Middle frontal gyrus (tissue), 1 donor: ENCODE measurements at regions not wholly inside any gene's neighbourhood (a gene's known extent, or its start where the extent isn't known, plus 50 kb on each side); places are given as distances from the start of the nearest gene placed in this dataset.
"Not testable (repeated sequence)": the region's sequence is repeated elsewhere in the genome, so short reads cannot be mapped to it uniquely, and the experiment has no call there.

ENCODE experiments used
- DNase-seq: peaks from one replicate; pipeline ENCODE4 v3.0.0-alpha.2; 2015; ENCODE audit warnings: low spot score; ENCODE audit errors: extremely low spot score

DNA sequence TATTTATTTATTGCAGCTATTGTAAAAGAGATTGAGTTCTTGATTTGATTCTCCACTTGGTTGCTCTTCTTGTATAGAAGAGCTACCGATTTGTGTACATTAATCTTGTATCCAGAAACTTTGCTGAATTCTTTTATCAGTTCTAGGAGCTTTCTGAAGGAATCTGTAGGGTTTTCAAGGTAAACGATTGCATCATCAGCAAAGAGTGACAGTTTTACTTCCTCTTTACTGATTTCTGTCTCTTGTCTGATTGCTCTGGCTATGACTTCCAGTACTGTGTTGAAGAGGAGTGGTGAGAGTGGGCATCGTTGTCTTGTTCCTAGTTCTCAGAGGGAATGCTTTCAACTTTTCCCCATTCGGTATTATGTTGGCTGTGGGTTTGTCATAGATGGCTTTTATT lies 103.1 kb downstream of the CAPZA3 start:
- not testable (repeated sequence) for DNase-seq

DNA sequence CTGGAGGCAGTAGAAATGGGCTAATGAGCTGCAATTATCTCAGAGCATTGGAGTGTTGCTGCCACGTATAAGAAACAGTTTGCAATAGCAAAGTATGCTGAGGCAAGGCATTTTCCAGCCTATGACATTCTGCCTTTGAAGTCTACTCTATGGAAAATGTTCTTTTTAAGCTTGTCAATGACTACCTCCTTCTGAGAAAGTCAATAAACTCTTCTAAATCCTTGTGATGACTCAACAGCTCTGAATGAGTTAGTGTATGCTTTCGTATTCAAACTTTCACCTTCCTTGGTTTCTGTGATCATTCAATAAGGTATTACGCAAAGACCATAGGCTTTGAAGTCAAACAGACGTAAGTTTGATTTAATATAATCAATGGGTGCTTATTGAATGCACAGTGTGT lies 111.2 kb downstream of the CAPZA3 start:
- no peak for DNase-seq

DNA sequence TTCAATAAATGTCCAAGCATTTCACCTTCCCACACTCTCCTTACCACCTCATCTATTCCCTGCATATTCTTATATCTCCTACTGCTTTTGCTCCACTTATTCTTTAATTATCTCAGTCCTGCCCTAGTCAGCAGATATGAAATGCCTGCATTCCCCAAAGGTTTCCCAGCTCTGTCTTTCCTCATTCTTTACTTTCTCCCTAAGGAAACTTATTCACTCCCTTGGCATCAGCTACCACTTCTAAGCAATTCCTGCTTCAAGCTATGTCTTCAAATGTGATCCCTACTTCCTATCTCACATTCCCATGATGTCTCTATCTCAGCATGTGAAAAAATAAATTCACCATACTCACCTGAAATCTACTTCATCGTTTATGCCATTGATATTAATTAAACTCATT lies 111.8 kb downstream of the CAPZA3 start:
- DNase-seq: no peak

DNA sequence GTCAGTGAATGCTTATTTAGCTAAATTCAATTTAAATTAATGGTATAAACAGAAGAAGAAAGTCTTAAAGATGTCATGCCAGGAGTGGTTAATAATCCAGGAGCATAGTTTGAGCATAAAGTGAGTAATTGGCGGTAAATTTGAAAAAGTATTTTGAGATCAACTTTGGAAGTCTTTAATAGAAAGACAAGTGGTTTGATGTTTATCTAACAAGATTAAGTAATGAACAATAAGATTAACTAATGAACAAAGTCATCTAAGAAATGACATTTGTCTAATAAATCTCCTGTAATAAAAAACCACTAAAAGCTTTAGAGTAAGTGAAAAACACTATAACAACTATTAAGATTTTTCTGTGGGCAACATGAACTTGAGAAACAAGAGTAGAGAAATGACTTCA lies 112.8 kb downstream of the CAPZA3 start:
- no peak for DNase-seq

DNA sequence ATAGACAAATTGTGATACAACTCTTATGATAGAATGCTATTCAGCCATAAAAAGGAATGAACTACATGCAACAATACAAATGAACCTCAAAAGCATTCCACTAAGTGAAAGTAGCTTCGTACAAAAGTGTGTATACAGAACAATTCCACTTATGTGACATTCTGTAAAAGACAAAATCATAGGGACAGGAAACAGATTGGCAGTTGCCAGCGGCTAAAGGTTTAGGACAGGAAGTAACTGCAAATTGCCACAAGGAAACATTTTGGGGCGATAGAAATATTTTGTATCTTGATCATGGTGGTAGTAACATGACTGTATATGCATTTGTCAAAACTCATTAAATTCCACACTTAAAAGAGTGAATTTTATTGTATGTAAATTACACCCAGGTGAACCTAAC lies 113.4 kb downstream of the CAPZA3 start:
- DNase-seq: no peak

DNA sequence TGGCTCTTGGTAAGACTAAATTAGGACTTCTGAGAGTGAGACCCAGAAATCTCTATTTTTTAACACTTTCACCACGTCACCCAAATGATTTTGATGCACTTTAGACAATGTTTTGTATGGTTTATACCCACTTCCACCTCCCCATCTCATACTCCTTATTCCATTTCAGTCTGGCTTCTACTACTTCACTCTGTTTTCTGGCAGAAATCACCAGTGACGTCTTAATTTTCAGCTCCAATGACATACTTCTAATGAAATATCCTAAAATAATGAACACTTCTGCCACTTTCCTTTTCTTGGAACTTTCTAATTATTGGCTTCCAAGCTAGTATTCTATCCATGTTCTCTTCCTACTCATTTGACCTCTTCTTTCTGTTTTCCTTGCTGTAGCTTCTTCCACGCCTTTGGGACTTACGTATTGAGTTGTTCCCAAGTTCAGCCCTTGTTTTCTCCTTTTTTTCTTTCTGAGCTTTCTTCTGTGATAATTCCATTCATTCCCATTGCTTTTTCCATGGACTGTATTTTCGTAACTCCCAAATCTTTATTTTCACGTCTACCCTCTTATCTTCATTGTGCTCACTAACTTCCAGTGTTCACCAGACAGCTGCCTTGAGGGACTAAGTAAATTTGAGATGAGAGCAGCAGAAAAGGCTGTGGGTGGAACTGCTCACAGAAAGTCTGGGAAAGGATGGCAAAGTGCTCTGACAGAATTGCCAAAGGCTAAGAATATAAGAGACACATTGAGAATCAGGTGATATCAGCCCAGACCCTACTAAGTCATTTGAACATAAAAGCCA lies 115.8 kb downstream of the CAPZA3 start:
- no peak for DNase-seq

DNA sequence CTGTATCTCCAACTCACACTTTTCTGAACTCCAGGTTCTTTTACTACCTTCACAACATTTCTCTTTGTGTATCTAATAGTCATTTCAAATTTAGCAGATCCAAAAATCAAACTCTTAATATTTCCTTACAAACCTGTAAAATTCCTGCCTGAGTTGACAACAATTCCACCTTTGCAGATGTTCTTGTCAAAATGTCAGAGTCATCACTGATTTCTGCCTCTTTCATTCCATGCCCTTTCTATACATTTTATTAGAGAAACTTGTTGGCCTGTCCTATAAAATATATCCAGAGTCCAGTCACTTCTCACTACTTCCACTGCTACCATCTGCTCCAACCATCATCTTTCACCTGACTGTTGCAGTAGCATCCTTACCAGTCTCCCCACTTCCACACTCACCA lies 119.7 kb downstream of the CAPZA3 start:
- no peak for DNase-seq

DNA sequence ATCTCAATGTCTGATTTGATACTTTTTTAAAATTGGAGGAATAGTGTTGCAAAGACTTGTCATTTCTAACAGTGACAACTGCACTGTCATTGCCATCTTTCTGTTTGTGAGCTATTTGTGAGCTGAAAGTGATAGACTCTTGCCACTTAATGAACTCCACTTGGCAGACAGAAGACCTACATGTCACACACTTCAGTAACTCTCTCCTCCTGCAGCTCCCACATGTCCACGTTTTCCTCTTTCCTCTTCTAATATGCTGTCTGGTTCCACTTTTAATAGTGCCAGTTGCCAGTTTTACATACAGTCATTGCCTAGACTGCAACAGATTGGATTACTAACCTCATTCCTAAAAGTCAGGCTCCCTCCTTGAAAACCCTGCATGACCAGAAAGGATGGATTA lies 121.5 kb downstream of the CAPZA3 start:
- no peak for DNase-seq

DNA sequence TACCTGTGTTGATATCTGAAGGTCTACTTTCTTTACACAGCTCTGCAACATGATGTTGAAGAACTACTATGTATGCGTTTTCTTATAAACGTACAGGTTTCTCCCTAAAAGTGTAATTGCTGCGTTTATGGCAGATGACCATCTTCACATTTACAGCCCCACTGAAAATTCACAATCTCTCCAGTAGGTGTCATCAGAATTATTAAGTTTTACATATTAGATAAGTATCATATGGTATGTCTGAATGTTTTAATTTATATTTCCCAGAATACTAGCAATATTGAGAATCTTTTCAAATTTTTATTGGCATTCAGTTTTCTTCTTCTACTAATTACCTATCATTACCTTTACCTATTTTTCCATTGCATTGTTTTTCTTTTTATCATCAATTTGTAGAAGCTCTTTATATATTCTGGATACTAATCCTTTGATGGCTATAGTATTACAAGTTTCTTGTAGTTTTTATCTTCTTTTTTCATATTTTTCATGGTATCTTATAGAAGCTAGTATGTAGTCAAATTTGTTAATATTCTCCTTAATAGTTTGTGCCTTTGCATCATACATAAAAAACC lies 123.5 kb downstream of the CAPZA3 start:
- DNase-seq: no peak

DNA sequence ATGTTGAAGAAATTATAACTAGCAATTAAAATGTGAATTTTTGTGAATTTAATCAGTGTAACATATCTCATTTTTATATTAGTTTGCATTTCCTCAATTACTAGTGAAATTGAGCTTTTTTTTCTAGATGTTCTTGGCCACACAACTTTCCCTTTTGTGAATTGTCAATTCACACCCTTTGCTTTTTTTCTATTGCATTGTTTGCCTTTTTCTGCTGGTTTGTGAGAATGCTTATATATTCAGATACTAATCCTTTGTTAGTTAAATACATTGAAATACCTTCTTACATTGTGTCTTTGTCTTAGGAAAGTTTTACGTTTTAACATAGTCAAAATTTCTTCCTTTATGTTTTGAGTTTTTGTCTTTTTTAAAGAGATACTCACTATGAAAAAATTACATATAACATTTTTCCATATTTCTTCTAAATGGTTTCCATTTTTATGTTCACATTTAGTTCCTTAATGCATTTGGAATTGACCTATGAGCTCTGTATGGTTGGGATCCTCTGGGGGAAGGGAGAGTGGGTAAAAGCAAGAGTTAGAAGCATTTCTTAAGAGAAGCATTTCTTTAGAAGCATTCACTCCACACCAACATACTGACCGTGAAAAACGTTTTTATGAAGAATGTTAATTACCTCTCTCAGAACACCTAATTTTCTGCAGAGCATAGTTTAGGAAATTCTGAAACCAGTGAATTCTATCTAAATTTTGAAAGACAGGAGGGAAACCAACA lies 126.0 kb downstream of the CAPZA3 start:
- DNase-seq: no peak

DNA sequence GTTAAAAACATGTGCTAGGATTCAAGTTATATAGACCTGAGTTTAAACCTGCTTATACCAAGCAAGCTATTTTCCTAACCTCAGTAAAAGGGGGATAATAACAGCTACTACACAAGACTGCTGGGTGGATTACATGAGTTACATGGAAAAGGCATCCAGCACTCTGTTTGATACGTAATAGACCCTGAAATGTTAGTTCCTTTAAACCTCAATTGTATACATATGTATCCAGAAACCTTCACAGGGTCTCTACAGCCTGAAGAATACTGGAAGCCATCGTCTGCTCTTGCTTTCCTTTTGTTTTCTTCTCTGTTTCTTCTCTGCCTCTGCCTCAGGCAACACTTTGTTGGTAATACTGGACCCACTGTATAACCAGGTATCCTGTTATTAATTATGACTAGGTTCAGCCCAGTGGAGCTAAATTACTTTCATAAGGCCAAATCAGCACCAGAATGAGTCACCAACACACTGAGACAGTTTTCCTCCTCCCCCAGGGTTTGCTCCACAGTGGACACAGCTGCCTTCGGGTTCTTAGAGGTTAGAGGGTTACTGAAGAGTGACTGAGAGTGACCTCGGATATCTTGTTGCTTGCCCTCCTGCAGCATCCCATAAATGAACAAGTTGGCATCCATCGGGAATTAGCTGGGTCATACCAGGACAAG lies 127.1 kb downstream of the CAPZA3 start:
- no peak for DNase-seq

DNA sequence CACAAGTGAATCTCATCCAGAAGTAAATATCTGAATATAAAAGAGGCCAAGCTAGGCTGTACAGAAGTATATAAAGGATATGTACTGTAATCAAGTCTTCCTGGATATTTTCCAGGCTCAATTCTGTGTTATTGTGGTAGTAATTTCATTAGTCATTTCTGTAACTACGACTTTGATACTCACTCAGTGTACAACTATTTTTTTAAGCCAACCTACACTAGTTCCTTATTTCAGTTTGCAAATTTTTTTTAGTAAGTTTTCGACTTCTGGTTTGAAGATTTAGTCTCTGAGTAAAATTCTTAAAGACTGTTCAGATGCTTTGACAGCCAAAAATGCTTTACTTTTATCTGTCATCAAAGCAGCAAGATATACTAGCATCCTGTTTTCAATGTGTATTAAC lies 130.8 kb downstream of the CAPZA3 start:
- DNase-seq: no peak

DNA sequence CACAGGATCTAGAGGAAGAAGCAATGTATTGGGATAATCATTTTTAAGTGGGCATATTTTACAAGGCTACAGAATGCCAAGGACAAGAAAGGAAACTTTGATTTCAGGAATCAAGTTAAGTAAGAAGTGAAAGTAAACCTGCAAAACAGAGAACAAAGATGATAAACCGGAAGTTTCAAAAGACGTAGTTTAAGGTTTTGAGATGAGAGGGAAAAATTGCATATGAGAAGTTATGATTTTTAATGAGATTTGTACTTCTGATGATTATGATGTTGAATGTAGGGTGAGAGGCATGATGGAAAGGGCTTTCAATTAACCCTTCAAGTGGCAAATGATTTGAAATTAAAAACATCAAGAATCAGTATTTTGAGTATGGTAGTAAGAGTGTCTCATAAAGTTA lies 134.9 kb downstream of the CAPZA3 start:
- DNase-seq: no peak

DNA sequence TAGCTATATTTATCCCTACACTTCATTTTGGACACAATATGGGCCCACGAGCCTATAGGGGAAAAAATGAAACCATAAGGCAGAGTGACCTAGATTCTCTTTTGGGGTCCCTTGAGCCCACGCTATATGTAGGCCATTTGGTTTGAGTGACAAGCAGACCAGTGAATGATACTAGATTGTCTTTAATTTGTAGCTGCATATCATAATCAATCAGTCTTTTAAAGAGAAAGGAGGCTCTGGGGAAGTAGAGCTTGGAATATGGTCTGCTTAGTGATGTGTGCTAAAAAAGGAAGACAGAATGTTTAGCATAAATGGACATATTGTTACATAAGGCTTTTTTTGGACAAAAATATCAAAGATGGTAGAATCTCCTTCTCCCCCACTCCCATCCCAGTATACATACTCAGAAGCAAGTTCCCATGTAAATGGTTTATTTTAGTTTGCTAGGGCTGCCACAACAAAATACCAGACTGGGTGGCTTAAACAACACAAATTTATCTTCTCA lies 140.8 kb downstream of the CAPZA3 start:
- no peak for DNase-seq

DNA sequence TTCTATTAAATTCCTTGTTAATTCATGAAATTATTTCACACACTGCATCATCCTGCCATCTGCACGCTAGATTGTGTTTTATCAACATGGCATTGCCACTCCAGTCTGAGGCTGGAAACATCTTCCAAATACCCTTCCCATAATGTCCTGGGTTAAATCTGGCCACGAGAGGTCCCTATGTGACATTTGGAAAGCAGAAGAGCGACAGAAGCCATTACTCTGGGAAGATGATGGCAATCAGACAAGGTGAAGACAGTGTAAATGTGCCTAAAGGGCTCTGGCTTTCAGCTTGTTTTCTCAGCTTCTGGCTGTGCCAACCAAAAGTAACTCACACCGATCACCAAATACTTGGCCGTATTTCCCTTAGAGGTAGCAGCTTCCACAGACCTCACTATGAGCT lies 144.8 kb downstream of the CAPZA3 start:
- no peak for DNase-seq

DNA sequence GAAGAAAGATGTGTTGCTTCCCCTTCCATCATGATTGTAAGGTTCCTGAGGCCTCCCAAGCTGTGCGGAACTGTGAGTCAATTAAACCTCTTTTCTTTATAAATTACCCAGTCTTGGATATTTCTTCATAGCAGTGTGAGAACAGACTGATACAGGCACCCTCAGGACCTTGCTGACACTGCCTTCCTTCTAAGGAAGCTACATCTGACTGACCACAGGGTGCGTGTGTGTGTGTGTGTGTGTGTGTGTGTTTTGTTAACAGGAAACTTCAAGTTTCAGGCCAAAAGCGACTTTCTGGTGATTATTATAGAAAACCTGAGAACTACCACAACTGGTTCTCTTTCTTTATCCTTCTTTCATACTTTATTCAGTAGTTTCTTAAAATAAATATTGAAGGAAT lies 149.0 kb downstream of the CAPZA3 start:
- DNase-seq: no peak

DNA sequence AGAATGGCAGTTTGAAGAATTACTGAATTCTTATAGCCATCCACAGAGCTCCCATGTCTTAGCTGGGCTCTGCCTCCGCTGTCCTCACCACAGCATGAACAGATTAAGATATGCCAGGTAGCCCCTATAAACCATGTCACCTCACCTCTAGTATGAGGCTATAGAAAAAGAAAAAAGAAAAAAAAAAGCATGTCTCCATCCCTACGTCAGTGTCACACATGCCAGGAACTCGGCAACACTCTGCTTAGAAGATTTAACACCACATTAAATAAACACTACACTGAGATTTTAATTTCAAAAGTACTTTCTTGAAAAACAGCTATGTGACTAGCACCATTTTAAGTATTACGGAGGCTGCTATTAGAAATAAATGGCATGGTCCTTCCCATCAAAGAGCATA lies 149.4 kb downstream of the CAPZA3 start:
- no peak for DNase-seq

DNA sequence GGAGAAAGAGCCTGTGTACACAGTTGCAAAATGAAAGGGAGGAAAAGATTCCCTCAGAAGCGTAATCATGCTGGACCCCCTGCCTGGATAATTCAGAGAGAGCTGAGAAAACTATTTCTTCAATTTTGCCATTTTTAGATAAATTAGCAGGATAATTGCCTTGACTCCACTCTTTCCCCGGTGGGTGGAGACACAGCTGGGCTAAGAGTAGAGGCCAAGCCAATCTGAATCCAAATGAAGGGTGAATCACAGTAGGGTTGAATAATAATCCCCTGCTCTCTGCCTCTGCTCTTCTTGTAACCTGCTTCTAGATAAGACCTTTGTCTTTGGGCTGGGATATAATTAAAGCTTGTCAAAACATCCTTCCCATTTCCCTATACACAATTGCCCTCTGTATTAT lies 150.1 kb downstream of the CAPZA3 start:
- DNase-seq: no peak

DNA sequence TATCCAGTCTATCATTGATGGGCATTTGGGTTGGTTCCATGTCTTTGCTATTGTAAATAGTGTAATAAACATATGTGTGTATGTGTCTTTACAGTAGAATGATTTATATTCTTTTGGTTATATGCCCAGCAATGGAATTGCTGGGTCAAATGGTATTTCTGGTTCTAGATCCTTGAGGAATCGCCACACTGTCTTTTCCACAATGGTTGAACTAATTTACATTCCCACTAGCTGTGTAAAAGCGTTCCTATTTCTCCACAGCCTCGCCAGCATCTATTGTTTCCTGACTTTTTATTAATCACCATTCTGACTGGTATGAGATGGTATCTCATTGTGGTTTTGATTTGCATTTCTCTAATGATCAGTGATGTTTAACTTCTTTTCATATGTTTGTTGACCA lies 152.7 kb downstream of the CAPZA3 start:
- not testable (repeated sequence) for DNase-seq

DNA sequence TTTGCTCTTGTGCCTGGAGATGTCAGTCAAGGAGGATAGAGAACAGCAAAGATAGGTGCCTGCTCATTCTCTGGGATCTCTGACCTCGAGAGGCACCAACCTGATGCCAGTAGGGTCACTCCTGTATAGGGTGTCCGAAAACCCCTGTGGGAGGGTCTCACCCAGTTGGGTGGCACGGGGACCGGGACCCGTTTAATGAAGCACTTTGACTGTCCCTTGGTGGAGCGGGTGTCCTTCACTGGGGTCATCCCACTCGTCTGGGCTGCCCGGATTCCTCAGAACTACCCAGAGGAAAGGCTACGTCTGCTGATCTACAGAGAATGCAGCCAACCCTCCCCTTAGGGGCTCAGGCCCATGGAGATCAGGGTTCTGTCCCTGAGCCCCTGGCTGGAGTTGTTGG lies 157.6 kb downstream of the CAPZA3 start:
- DNase-seq: no peak

DNA sequence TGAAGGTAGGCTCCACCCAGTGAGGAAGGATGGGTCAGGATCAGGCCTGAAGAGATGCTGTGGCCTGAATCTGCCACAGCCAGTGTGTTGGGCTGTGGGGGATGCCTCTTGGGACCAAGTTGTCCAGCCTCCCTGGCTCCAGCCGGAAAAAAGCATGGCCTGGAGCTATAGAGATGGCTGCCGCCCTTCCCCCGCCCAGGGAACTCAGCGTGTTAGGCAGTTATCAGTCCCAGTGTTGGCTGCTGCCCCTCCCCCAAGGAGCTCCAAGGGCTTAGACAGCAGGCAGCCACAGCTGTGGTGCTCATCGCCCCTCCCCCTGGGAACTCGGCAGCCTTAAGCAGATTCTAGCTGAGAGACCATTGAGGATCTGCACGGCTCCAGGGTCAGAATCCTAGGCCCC lies 158.0 kb downstream of the CAPZA3 start:
- DNase-seq: no peak

DNA sequence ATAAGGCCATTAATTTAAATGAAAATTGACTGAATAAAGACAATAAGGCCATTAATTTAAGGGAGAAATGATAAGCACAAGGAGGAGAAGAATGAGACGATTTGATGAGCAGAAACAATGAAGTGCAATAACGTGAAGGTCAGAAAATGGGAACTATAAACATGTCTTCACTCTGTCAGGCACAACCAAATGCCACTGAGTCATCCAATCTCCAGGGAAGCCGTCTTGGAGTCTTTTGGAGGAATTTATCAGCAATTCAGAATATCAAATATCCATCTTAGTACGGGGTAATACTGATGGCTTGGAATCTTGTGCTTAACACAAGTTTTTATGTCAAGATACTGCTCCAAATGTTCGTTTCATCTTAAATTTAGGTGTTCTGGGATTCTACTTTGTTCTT lies 159.9 kb downstream of the CAPZA3 start:
- DNase-seq: no peak
